Cardiac muscle cell (in vitro differentiated cells and primary cell): ENCODE measurements at regions not wholly inside any gene's neighbourhood (a gene's known extent, or its start where the extent isn't known, plus 50 kb on each side); places are given as distances from the start of the nearest gene placed in this dataset.

Source experiments
- DNase-seq, 2 donors: peaks; one replicate each; pipeline versions ENCODE4 v3.0.0 to v3.0.0-alpha.2; 2010 to 2017; ENCODE audit warnings: low read depth in 1 of 2, low spot score in 1 of 2
- H3K27ac ChIP-seq: fragments of 200-600 bp; sonication (generic); 2 replicates; pipeline ENCODE4 v1.5.1; 2016
- H3K27me3 ChIP-seq: fragments of 200-600 bp; sonication (generic); 2 replicates; pipeline ENCODE4 v1.6.0; 2016; ENCODE audit warnings: control low read depth
- H3K36me3 ChIP-seq: fragments of 200-600 bp; sonication (generic); 2 replicates; pipeline ENCODE4 v1.5.1; 2016; ENCODE audit warnings: control low read depth
- H3K4me1 ChIP-seq: fragments of 200-600 bp; sonication (generic); 2 replicates; pipeline ENCODE4 v1.8.1; 2017; ENCODE audit warnings: low read depth, mild to moderate bottlenecking, mixed run types
- H3K4me3 ChIP-seq: fragments of 200-600 bp; sonication (generic); 2 replicates; pipeline ENCODE4 v1.5.1; 2016; ENCODE audit warnings: mild to moderate bottlenecking
- H3K9me3 ChIP-seq: fragments of 200-600 bp; sonication (generic); 2 replicates; pipeline ENCODE4 v1.5.1; 2017; ENCODE audit warnings: low read depth, mild to moderate bottlenecking, control low read depth
- TF ChIP-seq, protein P1 (sequence below): IDR thresholded peaks from 2 replicates; pipeline ENCODE4 v1.5.1; 2012; ENCODE audit warnings: low read depth, mild to moderate bottlenecking, low read length

DNA sequence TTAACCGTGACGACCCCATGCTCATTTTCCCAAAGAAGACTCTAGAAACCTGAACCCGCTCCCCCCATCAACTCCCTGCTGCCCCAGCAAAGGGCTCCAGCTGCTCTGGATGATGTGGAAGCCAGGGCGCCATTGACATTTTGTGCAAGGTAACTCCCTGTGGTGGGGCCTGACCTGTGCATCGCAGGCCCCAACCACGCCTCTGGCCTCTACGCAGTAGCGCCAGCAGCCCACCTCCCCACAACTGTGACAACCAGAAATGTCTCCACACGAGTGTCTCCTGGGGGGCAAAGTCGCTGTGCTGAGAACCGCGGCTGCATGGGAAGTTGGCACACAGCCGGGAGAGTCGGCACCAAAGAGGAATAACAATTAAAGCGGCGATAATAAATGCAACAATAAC, 86.9 kb upstream of the PRR5 start:
- H3K4me3 ChIP-seq = no peak overlapping the region
- no peaks in the 10 kb centered on the region for H3K4me1 ChIP-seq
- H3K27ac ChIP-seq = no peak overlapping the region
- H3K9me3 ChIP-seq = no peaks in the 10 kb centered on the region
- no peaks in the 10 kb centered on the region for H3K36me3 ChIP-seq
- H3K27me3 ChIP-seq = no peaks in the 10 kb centered on the region
- DNase-seq = no peak
- TF ChIP-seq, protein P1, sequence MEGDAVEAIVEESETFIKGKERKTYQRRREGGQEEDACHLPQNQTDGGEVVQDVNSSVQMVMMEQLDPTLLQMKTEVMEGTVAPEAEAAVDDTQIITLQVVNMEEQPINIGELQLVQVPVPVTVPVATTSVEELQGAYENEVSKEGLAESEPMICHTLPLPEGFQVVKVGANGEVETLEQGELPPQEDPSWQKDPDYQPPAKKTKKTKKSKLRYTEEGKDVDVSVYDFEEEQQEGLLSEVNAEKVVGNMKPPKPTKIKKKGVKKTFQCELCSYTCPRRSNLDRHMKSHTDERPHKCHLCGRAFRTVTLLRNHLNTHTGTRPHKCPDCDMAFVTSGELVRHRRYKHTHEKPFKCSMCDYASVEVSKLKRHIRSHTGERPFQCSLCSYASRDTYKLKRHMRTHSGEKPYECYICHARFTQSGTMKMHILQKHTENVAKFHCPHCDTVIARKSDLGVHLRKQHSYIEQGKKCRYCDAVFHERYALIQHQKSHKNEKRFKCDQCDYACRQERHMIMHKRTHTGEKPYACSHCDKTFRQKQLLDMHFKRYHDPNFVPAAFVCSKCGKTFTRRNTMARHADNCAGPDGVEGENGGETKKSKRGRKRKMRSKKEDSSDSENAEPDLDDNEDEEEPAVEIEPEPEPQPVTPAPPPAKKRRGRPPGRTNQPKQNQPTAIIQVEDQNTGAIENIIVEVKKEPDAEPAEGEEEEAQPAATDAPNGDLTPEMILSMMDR = no peak

DNA sequence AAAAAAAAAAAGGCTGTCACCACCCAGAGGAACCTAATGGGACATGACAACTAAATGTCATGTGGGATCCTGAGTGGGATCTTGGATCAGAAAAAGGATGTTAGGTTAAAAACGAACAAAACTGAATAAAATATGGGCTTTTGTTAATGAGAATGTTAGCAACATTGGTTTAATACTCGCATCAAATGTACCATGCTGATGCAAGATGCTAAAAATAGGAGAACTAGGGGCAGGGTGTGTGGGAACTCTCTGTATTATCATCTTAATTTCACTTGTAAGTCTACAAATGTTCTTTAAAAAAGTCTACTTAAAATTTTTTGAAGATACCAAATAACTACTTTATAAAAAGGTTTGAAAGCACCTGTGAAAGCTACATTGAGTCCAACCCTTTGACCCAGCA, 88.8 kb upstream of the PRR5 start:
- no peak overlapping the region for H3K4me3 ChIP-seq
- DNase-seq = no peak
- no peaks in the 10 kb centered on the region for H3K4me1 ChIP-seq
- TF ChIP-seq, protein P1 = no peak
- no peaks in the 10 kb centered on the region for H3K36me3 ChIP-seq
- H3K9me3 ChIP-seq = no peaks in the 10 kb centered on the region
- H3K27me3 ChIP-seq = no peaks in the 10 kb centered on the region
- no peak overlapping the region for H3K27ac ChIP-seq

DNA sequence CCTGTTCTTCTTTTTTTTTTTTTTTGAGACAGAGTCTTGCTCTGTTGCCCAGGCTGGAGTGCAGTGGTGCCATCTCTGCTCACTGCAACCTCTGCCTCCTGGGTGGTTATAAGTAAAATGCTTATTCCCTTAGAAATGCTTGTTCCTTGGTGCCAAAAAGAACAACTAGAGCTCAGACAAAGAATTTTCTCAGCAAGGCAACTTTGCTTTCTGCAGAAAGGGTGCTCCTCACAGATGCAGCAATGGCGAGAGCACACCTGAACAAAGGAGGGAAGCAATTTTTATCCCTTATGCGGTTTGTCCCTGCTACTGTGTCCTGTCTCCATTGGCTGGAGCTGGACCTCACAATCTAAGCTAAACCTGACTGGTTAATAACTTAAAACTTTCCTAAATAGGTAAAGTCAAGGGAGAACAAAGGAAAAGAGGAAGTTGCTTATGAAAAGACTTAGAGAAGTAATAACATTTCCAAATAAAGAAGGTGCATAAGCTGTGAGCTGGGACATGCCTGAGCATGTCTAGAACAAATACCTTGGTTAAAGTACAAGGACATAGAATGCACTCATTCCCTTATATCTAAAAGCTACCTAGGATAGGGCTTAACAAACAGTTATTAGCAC, 90.0 kb upstream of the PRR5 start:
- Histone ChIP-seq H3K9me3 (no peaks in the 10 kb centered on the region), H3K27me3 (no peaks in the 10 kb centered on the region), H3K4me3 (no peak overlapping the region), H3K4me1 (no peaks in the 10 kb centered on the region), H3K27ac (no peak overlapping the region), H3K36me3 (no peaks in the 10 kb centered on the region)
- TF ChIP-seq, protein P1 = no peak
- DNase-seq = no peak

DNA sequence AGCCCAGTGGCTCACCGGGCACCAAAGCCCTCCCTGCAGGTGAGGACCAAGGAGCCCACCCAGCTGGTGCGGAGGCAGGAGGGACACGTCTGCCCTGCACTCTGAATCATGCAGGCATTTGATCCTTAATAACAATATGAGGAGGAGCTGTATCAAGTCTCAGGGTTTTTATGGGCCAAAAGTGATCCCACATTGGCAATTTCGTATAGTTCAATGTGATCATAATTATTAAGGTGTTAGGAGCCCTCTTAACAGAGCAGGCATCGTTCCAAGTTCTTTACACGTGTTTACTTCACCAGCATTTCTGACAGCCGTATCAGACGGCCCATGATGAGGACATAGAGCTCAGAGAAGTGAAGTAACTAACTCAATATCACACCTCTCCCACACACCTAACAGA, 91.9 kb upstream of the PRR5 start:
- TF ChIP-seq, protein P1 = no peak
- no peak for DNase-seq
- Histone ChIP-seq H3K36me3 (no peaks in the 10 kb centered on the region), H3K27me3 (no peaks in the 10 kb centered on the region), H3K9me3 (no peaks in the 10 kb centered on the region), H3K27ac (no peak overlapping the region), H3K4me1 (no peaks in the 10 kb centered on the region), H3K4me3 (no peak overlapping the region)

GRCh38 chr22:44609400-44609988, 92.5 kb upstream of the PRR5 start:
- DNase-seq = no peak
- H3K36me3 ChIP-seq = no peaks in the 10 kb centered on the region
- H3K9me3 ChIP-seq = no peaks in the 10 kb centered on the region
- H3K27me3 ChIP-seq = no peaks in the 10 kb centered on the region
- no peak overlapping the region for H3K4me3 ChIP-seq
- no peaks in the 10 kb centered on the region for H3K4me1 ChIP-seq
- no peak overlapping the region for H3K27ac ChIP-seq
- TF ChIP-seq, protein P1 = no peak
